GM19467 (cell line): ENCODE measurements at regions not wholly inside any gene's neighbourhood (a gene's known extent, or its start where the extent isn't known, plus 50 kb on each side); places are given as distances from the start of the nearest gene placed in this dataset.
A peak's percentile ranks its signal among the peaks of the same experiment; 100 is the strongest.
"Not testable (repeated sequence)": the region's sequence is repeated elsewhere in the genome, so short reads cannot be mapped to it uniquely, and the experiment has no call there.

Experiments
- ATAC-seq: cut with Tn5 transposase; IDR thresholded peaks from one replicate; pipeline ENCODE4 v1.9.1; 2021; ENCODE audit warnings: mild to moderate bottlenecking, moderate library complexity; ENCODE audit not compliant: unreplicated experiment

GRCh38 chr4:160009656-160010493 lies 907.0 kb downstream of the RAPGEF2 start:
- ATAC-seq = no peak

- ATAC-seq = no peak
These were observed 917.1 kb downstream of the RAPGEF2 start for GRCh38 chr4:160019936-160020335.

- ATAC-seq = no peak
These were observed 917.9 kb downstream of the RAPGEF2 start for GRCh38 chr4:160020804-160021203.

GRCh38 chr4:160021870-160022269 lies 919.0 kb downstream of the RAPGEF2 start:
- ATAC-seq = no peak

DNA sequence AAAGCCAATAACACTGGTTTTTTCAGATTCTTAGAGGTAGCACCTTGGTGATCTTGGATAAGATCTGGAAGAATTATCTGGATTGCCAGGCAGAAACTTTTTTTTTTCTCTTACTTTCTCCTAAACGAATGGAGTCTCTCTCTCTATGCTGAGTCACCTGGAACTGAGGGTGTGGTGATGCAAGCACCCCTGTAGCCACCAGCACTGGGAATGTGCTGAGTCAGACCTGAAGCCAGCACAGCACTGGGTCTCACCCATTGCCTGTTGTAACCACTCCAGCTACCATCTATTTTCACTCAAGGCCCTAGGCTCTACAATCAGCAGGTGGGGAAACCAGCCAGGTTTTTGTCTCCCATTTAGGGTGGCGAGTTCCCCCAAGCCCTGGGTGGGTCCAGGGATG lies 923.8 kb downstream of the RAPGEF2 start:
- ATAC-seq = no peak

DNA sequence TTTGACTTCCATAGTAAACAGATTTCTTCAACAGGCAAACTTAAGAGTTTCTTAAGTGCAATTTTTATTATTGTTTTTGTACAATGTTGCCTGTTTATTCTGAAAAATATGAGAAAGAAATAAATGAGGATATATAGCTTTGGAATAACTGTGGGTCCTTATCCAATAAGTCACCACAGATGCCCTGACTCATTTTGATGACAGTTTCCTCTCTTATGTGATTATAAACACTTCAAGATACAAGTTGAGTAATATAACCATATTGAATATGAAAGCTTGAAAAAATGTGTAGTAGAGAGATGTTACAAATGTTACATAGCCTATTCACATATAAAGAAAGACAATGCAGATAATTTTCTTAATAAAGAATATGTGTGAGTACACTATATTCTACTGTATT lies 931.6 kb downstream of the RAPGEF2 start:
- ATAC-seq = no peak

- ATAC-seq = no peak
These were observed 935.7 kb downstream of the RAPGEF2 start for GRCh38 chr4:160038615-160039014.

GRCh38 chr4:160044693-160045092 lies 941.8 kb downstream of the RAPGEF2 start:
- no peak for ATAC-seq

DNA sequence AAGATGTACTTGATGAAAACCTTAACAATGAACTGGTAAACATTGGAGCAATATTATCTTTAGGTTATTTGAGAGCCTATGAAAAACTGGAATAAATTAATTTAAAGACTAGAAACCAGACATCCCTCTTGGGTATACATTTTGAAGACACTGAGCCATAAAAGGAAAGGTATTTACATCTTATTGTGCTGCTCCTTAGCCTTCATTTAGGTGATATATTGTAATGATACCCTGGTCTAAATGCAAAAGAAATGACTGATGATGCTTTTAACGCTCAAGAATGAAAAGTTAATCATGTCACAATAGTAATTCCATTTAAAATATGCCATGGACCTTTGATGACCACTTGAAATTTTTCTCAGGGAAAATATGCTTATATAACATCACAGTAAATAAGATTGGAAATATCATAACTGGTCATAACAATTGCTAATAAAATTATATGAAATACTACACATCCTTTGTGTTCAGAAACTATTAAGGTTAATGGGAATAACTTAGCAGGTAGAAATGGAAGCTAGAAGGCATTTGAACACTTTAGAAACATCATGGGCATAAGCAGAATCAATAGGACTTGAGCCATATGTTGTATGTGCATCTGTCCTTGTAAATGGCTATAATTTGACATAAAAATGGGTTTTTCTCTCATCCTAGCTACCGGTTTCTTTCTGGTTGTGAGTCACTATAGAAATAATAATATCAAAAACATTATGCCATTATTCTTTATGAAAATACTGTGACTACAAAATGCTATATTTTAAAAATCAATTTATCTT lies 979.7 kb downstream of the RAPGEF2 start:
- ATAC-seq = no peak

DNA sequence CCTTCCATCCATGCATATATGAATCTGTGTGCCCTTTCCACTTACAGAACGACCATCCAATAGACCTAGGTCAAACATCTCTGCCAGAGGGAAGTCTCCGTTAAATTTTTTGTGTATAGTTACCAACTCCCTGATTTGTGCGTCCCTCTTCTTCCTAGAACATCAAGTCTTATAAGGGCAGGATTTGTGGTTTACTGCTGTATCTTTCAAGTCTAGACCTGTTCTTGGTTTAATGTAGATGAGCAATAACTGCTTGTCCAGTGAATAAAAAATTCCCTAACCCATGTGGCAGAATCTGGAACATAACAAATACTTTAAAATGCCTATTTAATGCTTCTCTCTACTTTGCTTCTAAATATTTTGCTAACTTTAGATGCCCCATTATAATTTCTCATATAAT lies 988.8 kb downstream of the RAPGEF2 start:
- ATAC-seq = no peak

DNA sequence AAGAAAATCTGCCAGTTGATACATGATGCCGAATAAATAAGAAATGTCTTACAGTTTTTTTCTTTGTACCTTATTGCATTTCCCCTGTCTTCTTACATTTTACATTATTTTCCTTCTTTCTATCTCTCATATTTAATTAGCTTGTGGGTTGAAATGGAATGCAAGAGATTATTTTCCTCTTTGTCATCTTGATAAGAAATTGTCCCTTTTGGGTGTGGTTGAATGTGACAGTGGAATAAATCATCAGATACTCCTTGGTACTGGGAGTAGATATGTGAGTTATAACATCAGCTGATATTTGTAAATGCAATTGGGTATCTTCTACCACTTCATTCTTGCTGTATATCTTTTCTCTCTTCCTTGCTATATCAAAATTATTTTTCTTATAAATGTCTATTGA lies 997.4 kb downstream of the RAPGEF2 start:
- no peak for ATAC-seq

- no peak for ATAC-seq
These were observed 1008.0 kb downstream of the RAPGEF2 start for GRCh38 chr4:160110891-160111290.

- no peak for ATAC-seq
These were observed 1014.8 kb downstream of the RAPGEF2 start for GRCh38 chr4:160117686-160118085.

GRCh38 chr4:160125576-160126287 lies 1022.9 kb downstream of the RAPGEF2 start:
- ATAC-seq = not testable (repeated sequence)

DNA sequence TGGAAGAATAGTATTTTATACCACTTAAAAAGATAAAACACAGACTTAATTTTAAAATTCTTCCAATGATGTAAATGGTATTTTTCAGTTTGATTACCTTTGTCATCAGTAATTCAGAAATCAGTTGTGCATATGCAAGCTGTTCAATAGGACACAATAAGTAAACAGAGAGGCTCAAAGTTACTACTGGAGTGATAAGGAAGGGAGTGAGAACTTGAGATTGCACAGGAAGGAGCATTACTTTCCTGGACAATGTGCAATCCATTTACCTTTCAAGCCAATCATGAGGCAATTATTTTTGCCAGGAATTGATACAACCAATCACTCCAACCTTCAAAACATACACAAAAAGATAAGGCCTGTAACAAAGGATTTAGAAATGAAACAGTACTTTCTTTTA lies 1024.3 kb downstream of the RAPGEF2 start:
- ATAC-seq = no peak

GRCh38 chr4:160129439-160129838 lies 1026.6 kb downstream of the RAPGEF2 start:
- no peak for ATAC-seq

DNA sequence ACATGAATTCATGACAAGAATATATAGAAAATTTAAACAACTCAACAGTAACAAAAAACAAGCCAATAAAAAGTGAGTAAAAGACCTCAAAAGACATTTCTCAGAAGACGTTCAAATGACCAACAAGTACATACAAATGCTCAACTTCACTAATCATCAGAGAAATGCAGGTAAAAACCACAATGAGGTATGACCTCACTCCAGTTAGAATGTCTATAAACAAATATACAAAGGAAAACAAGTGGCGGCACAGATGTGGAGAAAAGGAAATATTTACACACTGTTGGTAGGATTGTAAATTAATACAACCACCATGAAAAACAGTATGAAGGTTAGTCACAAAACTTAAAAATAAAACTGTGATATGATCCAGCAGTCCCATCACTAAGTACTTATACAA lies 1033.1 kb downstream of the RAPGEF2 start:
- ATAC-seq = no peak

DNA sequence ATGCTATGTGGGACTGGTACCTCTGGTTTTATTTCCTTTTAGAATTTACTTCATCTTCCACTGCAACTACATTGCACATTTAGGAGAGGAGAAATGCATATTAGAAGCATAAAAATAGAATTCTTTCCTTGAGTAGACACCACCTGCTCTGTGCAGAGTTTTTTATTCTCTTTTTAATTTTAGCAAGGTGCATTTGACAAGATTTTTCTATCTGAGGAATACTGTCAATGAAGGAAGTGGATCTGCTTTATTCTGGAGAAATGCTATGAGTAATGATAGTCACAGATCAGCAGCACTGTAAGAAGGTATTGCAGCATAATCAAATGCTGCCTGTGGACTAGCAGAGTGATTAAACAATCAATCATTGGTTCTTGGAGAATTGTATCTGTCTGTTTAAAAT lies 1038.3 kb downstream of the RAPGEF2 start:
- no peak for ATAC-seq

DNA sequence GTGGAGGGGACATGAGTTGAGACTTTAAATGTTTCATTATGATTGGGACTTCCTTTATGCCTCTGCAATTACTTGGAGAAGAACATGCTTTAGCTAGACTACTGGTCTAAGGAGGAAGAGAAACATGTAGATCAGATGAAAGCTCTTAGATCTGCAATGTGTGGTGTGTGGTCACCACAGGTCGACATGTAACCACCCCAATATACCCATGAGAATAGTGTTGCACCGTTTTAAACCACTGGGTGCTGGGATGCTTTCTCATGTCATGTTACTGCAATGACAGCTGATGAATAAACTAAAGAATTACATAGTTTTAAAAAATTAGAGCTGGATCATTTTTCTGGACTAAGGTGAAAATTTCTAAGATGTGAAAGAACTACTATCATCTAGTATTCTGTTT lies 1039.7 kb downstream of the RAPGEF2 start:
- ATAC-seq = peak; percentile 100

GRCh38 chr4:160143574-160143973 lies 1040.7 kb downstream of the RAPGEF2 start:
- ATAC-seq = no peak

DNA sequence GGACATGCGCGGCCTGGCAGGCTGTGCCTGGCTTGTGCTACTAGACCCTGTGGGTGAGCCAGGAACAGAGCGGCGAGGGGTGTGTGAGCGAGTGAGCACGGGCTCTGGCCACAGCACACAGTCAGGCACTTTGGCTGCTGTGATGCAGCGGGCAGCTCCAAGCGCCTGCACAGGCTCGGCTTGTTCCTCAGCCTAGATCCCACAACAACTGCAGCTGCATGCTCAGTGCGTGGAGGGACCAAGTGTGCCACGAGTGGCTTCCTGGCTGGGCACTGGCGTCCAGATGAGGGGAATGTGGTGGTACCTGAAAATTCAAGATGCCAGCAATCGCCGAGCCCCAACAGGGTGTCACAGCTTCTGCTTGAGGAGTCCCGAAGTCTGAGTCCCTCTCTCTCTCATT lies 1056.6 kb downstream of the RAPGEF2 start:
- no peak for ATAC-seq

DNA sequence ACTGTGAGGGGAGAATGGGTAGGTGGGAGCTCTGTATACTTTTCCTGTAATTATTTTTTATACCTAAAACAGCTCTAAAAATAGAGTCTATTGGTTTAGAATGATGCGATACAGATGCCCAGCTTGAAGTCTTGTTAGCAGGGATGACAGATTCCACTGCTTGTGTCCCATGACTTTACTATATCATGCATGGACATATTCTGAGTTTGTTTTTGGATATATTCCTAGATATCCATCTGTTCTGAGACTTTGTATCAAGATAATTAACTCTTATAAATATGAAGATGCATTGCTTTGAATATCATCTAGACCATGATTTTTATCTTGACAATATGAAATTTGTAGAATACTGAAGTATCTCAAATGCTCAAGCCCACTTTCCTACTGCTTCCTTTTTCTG lies 1058.1 kb downstream of the RAPGEF2 start:
- ATAC-seq = no peak
